RPMI8226 (cell line): ENCODE measurements at regions not wholly inside any gene's neighbourhood (a gene's known extent, or its start where the extent isn't known, plus 50 kb on each side); places are given as distances from the start of the nearest gene placed in this dataset.

Experiments
- DNase-seq: peaks from one replicate; pipeline ENCODE4 v3.0.0-alpha.2; 2015

DNA sequence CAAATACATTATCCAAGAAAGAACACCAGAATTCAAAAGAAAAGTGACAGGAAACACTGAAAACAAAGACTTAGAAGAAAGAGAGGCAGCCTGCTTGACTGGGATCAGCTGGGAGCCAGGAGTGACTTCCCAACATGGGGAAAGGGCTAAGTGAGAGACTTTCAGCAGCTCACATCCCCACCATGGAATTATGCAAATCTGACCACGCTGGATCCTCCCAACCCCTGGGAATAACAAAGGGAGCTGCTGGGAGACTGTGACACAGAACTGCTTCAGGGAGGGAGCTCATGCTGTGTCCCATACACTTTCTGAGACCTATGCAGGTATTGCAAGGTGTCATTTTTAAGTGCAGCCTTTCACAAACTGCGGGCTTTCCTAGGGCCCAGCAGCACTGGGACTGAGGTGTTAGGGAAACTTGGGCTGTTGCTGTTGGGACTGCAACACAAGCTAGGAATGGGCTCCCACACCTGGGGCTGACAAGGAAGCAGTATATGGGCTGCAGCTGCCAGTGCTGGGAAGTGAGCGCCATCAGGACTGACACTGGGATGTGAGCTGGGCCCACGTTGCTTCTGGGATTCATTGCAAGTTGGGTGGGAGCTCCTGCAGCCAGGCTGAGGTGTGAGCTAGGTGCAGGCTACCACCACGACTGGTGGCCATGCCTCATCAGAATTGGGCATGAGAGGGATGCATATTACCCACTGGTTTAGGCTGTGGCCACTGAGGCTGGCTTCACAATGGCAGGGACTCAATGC, 139.1 kb downstream of the KDR start:
- no peak for DNase-seq

DNA sequence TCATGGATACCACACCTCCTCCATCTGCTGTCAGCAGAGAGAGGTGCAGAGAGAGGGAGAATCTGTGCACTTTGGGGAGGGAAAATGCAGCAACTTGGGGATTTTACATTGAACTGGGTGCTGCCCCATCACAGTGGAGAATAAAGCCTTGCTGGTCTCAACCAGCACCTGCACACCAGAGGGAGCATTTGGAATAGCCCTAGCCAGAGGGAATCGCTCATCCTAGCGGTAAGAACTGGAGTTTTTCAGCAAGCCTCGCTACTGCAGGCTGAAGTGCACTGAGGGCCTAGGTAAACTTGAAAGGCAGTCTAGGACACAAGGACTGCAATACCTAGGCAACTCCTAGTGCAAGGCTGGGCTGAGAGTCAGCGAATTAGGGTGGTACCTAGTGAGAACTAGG, 148.7 kb downstream of the KDR start:
- no peak for DNase-seq

DNA sequence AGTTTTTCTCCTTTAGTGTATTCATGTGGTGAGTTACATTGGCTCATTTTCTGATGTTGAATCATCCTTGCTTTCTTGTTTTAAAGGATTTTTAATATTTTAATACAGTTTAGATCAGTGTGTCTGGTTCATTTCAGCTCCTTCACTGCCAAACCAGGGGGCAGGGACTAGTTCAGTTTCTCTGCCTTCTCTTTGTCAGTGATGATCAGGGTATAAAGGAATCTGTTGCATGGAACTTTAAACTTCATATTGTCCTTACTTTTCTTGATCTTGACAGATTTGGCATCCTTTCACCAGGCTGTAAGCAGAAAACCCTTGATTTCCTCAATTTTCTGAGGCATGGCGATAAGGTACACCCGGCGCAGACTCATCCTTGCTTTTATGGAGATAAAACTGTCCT, 149.4 kb downstream of the KDR start:
- no peak for DNase-seq

DNA sequence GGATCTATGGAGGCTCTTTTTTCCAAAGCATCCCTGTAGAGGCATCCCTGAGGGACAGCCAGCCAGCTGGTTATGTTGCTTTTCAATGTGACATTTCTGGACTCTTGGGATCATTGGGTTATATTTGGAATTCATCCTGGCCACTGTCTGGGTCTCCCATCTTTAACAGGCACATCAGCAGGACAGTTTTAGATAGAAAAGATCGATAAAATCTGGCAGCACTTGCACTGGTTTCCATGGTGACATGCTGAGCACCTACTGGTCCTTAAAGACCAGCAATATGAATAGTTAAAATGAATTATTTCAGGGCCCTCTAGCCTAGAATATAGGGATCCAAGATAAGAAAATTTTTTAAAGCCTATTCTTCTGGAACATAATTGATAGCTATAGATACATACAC, 151.6 kb downstream of the KDR start:
- DNase-seq = no peak

DNA sequence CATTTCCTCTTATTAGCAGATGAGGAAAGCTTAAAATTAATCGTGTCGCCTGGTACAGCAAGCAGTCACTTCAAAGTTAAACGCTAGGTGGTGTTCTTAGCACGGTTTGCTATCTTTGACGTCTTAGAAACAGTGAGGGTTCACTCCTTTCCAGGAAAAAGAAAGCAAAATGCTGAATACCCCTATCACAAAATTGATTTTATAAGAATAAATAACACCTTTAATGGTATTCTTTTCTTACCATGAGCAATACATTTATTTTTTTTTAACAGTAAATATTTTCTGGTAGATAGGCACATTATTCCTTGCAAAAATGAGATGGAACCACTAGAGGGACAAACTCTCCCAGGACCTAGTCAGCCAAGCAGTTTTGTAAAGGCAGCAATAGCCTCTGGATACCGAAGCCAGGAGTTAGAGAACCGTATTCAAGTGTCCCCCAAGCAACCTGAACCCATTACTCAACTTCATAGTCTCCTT, 153.9 kb downstream of the KDR start:
- peak; percentile 43 for DNase-seq

DNA sequence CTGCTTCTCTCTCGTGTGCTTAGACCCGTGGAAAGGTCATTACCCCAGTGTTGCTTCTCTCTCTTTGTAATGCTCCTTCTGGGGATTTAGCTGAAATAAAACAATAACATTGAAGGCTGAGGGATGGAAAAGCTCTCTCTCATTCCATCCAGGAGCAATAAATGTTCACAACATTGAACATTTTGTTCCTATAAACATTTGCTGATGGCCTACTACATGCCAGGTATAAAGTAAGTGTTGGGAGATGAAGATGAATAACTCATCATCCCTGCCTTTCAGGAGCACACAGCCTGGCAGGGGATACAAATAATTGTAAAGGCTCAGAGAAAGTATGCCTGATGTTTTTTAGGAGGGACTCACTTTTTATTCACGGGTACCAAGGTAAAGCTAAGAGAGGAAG, 158.1 kb downstream of the KDR start:
- no peak for DNase-seq

DNA sequence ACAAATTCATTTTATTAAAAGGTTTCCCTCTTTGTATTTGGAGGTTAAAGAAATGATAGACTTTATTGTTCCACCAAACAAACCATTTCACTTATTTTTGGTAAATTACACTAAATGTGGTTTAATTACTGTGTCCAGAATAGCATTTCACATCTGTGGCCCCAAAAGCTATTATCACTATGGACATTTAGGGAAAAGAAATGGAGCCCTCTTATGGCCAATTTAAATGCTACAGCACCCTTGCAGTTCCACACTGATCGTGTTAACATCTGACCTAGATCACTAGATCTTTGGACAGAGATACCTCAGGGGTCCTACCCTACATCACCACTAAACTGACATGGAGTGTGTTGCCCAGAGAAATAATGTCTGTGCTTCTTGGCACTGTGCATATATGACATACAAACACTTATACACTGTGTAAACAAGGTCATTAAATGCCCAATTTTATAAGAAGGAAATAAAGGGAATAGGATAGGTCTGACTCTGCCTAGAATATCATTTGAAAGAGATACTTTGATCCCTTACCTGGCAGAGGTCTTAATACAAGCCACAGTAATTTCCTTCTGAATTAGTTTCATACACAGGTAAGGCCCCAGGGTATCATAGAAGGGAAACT, 163.9 kb downstream of the KDR start:
- peak; percentile 24 for DNase-seq

DNA sequence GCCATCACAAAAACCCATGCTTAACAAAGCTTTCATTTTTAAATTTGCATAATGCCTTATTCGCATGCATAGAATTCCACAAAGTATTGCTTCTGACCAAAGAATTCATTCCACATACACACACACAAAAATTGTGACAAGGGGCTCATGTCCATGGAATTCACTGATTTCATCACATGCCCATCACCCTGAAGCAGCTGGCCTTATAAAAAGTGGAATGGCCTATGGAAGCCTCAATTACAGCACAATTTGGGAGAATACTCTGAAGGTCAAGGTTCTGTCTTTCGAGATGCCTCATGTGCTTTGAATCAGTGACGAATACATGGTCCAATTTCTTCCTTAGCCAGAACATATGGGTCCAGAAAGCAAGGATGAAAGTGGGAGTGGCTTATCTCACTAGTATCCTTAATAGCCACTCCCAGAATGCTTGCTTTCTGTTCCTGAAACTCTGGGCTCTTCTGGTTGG, 165.7 kb downstream of the KDR start:
- no peak for DNase-seq

DNA sequence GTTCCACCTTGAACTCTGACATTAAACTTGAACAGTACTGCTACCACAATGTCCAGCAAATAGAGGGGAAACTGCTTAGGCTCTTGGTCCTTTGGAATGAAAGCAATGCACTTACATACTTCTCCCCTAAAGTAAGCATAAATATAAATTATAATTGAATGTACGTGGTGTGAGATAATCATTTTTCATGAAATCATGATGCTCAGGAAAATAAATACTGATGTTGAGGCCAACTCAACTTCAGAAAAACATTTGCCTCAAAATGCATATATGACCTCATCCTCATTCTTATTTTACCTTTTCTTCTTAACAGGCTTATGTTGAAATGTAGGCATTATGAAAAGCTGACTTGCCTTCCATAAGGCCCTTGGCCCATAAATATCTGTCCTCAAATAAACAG, 166.3 kb downstream of the KDR start:
- no peak for DNase-seq

DNA sequence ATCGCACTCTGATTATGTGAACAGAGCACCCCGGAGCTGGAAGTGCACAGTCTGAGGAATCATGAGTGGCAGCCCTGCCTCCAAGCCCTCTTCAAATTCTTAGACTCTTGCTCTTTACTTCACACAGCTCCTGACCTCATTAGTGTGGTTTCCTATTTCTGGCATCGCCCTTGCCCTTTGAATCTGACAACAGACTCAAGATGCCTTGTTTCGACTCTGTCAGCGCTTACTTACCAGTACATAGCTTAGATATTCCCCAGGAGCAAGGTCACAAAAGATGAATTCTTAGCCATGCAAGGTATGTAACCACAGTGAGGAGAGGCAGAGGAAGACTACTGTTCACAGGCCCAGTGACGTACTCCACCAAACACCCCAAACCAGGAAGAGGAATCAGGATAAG, 167.2 kb downstream of the KDR start:
- no peak for DNase-seq

DNA sequence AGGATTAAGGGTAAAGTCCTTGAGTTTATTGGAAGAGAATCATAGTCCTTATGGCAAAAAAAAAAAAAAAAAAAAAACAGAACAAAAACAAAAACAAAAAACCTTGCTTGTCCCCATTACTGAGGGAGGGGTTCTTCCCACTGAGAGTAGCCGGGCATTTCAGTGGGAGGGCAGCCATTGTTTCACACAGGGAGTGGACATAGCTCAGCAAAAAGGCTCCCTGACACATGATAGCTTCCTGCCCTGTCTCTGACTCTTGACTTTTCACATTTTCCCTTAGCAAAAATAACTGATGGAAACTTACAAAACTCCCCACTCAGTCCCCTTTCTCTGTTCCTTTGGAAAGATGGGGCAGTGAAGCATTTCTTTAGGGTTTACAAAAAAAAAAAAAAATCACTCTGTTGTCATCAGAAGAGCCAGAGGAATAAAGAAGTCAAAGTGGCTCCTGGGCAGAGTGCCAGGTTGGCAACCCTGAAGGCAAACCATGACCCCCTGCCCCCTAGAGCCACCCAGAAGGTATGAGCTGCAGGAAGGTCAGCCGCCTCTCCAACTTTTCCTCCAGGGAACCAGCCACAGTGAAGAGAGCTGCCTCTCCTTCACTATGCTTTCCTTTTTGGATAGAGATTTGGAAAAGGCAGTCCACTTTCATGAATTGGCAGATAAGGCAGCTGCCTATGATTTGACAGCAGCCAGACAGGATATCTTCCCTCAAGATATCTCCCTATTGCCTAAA, 170.6 kb downstream of the KDR start:
- DNase-seq = no peak

DNA sequence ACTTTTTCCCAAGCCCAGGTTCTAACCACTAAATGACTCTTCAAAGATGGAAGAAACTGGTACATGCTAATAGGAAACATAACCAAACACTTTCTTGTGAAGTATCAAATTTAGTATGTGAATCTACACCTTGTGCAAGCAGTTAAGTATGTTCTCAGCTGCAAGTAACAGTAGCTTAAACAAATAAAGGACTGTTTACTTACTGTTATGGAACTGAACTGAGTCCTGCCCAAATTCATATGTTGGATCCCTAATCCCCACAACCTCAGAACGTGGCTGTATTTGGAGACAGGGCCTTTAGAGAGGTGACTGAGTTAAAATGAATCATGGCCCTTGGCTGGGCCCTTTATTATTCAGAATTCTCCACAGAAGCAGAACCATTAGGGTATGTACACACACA, 178.7 kb downstream of the KDR start:
- DNase-seq = no peak

DNA sequence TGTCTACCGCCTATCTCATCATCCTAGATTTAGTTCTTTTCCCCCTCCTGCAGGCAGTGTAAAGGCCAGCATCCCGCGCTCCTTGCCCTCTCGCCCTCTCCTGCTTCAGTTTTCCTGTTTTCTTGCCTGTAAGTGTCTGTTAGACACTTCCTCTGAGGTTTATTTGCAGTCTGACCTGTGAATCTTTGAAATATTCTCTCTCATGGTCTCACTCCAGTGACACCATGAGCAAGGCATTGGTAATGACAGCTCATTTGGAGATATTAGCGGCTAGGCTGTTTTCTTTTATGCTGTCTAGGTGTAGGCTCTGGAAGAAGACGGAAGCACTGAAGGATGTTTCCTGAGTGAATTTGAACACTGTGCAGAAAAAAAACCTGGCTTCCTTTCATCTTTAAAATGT, 179.6 kb downstream of the KDR start:
- no peak for DNase-seq

DNA sequence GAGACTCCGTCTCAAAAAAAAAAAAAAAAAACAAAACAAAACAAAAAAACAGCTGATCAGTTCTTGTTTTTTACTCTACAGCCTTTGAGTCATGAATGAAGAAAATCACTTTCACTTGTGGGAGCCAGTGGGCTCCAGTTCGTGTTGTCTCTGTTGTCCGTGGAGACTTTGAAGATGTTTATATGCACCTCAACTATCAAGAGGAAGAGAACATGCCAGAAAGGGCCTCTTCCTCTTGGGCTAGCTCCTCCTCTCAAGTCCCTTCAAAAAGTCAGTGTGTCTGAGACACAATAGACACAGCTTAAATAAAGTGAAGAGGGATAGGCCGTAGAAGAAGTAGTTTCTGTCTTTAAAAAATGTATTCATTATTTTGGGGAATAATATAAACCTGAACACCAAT, 182.7 kb downstream of the KDR start:
- no peak for DNase-seq

DNA sequence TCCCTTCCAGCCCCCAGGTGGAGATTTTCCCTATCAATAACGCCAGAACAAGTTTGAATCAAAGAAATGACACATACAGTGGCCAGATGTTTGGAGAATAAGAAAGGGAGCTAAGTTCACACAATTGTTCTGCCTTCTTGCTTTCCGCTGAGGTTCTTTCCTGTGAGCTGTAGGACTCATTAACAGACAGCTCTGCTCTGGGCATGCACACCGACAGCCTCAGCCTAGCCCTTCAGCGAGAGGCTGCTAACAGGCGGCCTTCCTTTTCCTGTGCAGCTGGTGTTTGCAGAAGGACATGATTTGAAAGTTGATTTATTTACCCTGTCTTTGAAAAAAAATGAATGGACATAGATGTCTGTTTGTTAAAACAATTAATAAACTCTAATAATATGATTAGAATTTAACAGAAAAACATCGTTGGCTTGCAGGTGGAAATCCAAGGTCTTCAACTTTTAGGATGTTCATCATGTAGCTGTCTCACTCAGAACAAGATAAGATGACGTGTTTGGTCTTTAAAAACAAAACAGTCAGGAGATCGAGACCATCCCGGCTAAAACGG, 183.3 kb downstream of the KDR start:
- no peak for DNase-seq

DNA sequence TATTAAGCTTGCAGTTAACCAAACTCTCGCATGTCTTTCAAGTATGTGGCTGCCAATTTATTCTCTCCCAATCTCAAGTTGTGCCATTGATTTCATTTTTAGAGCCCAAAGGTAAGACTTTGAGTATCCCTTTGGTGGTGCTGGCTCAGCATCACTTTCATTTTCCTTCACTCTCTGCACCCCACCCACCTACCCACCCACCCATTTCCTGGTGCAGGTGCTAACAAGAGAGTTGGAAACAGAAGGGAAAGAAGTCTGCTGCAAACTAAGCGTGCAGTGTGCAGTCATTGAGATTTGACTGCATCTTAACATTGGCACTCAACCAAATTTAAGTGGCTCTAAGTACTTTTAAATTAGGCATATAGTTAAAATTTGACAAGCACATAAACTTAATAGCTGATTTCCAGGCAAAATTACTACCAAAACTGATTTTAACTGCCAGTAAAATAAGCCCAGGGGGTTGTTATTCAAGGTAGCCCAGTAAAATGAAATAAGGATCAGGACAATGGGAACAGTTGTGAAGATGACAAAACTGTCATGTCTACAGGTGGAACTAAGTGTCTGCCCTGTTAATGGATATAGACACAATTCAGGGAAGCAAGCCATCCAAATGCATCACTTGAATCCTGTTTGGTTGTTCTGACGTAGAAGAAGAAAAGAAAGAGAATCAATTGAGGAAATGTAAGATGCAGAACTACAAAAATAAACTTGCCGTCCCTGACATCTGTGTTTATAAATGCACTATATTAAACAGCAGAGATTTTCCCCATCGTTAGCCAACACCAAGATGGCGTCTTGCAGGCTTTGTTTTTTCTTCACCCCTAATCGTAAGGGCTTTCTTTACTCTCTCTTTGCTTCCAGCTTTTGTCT, 184.2 kb downstream of the KDR start:
- no peak for DNase-seq

DNA sequence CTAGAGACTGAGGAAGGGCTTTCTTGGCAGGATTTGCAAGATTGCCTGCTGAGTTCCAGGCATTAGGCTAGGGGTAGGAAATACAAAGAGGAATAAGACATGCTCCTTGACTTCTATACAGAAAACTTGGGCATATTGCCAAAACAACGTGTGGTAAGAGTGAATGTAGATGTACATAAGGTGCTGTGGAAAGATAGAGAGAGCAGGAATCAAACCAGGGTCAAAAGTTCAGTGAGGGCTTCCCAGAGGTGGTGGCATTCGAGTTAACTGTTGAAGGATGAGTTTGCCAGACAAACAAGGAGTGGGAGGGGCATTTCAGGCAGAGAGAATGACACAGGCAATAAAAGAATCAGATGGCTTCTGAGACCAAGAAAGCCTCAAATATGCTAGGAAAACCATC, 187.9 kb downstream of the KDR start:
- peak; percentile 5 for DNase-seq

DNA sequence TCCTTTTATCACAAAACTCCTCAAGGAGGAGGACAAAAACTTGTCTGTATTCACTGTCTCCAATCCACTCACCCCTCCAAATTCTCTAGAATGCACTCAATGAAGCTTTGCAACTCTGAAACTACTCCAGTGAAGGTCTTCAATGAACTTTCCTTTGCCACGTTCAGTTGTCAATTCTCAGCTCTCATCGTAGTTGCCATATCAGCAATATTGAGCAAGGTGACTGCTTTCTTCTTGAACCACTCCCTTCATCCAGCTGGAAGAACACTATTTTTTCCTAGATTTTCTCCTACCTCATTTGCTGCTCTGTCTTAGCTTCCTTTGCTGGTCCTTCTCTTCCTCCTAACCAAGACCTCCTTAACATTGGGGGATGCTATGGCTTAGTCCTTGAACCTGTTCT, 191.8 kb downstream of the KDR start:
- DNase-seq = no peak

DNA sequence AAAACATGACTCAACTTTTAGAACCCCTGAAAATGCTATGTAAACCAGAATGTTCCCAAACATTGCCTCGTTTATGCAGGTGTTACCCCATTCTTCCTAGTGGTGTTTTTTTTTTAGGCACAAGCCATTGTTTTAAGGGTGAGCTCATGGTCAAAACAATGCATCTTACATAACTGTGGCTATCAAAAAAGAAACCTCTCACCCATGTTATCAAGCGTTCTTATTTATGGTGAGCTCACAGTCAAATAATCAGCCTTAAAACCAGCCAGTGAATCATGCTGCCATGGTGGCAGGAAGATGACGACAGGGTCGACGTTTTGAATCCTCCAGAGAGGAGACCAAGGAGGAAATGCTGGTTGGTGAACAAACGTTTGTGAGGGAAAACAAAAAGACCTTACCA, 195.2 kb downstream of the KDR start:
- DNase-seq = no peak

DNA sequence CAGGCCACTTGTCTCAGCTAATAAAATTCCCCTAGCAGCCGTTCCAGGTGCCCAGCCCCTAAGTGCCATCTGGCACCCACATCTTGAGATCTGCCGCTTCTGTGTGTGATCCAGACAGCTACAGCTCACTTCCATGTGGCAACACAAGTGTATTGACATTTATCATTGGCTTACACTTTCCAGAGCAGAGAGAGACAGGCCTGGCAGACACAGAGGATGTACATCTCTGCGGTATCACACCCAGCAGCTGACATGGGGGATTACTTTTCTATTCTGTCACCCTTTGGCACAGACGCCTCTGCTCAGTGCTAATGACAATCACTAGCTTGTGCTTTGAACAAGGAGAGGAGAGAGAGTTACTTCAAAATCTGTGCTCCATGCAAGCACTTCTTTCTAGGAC, 195.9 kb downstream of the KDR start:
- no peak for DNase-seq

DNA sequence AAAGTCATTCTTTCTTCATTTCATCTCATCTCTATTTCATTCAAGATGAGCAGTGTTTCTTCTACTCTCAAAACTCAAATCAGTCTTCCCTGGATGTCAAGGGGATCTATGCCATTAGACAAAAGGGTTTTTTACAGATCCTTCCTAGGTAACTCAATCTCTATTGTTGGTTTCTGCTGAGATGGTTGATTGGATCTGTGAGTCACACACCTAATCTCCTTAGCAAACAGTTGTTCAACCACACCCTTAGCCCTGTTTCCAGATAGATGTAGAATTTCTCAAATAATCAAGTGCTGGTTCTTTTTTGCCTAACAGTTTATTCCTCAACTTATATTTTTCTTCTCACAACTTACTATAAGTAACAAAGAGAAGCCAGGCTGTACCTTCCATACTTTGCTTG, 200.5 kb downstream of the KDR start:
- DNase-seq = no peak

DNA sequence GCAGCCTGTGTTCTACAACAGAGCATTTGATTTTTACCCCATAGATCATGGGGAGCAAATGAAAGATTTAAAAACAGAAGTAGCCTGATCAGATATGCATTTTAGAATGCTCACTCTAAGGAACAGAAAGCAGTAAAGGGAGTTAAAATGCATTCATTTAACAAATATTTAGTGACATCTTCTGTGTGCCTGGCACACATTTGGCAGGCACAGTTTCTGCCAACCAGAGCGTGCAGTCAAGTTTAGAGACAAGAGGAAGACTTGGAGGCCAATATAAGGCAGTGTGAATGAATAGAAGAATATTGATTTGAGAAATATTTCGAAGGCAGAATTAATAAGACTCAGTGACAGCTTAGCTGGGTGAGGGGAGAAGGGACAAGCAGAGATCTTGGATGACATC, 210.1 kb downstream of the KDR start:
- no peak for DNase-seq

DNA sequence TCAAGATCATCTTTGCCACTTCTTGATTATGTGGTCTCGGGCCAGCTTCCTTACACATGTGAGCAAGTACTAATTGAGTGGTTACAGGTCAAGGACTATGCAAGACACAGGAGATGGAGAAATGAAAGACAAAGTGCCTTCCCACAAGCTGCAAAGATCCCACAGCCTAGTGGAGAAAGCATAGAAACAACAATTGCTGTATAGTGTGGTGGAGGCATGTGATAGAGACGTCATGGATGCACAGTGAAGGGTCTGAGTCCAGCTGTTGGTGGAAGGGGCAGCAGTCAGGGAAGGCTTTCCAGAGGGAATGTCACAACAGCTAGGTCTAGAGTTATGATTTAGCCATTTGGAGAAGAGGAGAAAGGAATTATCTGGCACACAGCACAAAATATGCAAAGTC, 210.6 kb downstream of the KDR start:
- DNase-seq = no peak
